A204.1 (cell line): ENCODE measurements at regions not wholly inside any gene's neighbourhood (a gene's known extent, or its start where the extent isn't known, plus 50 kb on each side); places are given as distances from the start of the nearest gene placed in this dataset.

Experiments used
- FAIRE-seq: peaks from 2 replicates; lab custom pipeline; 2012; peaks lifted over from hg19 to GRCh38; lab: Jason Lieb, UNC

- no peak for FAIRE-seq
Measured at GRCh38 chr5:167947306-167947705, 344.1 kb upstream of the WWC1 start.

GRCh38 chr5:167948251-167948650 is 343.2 kb upstream of the WWC1 start:
- no peak for FAIRE-seq

- FAIRE-seq: no peak
Measured at GRCh38 chr5:167949435-167949834, 342.0 kb upstream of the WWC1 start.

GRCh38 chr5:167950126-167950721 is 341.2 kb upstream of the WWC1 start:
- no peak for FAIRE-seq

GRCh38 chr5:167951116-167951515 is 340.3 kb upstream of the WWC1 start:
- no peak for FAIRE-seq

GRCh38 chr5:167952278-167952995 is 339.0 kb upstream of the WWC1 start:
- FAIRE-seq: no peak

- no peak for FAIRE-seq
Measured at GRCh38 chr5:167953151-167953798, 338.2 kb upstream of the WWC1 start.

GRCh38 chr5:167961731-167962130 is 329.7 kb upstream of the WWC1 start:
- FAIRE-seq: no peak

- FAIRE-seq: no peak
Measured at GRCh38 chr5:167964529-167964928, 326.9 kb upstream of the WWC1 start.

GRCh38 chr5:167965710-167966109 is 325.7 kb upstream of the WWC1 start:
- no peak for FAIRE-seq

- no peak for FAIRE-seq
Measured at GRCh38 chr5:167966979-167967378, 324.5 kb upstream of the WWC1 start.

GRCh38 chr5:167967494-167968177 is 323.8 kb upstream of the WWC1 start:
- FAIRE-seq: no peak

GRCh38 chr5:167968837-167969236 is 322.6 kb upstream of the WWC1 start:
- FAIRE-seq: no peak

- no peak for FAIRE-seq
Measured at GRCh38 chr5:167969998-167970397, 321.4 kb upstream of the WWC1 start.

- FAIRE-seq: no peak
Measured at GRCh38 chr5:167971706-167972105, 319.7 kb upstream of the WWC1 start.

GRCh38 chr5:167973126-167973525 is 318.3 kb upstream of the WWC1 start:
- no peak for FAIRE-seq

GRCh38 chr5:167984951-167985350 is 306.5 kb upstream of the WWC1 start:
- FAIRE-seq: no peak

GRCh38 chr5:167985373-167985772 is 306.1 kb upstream of the WWC1 start:
- no peak for FAIRE-seq

- FAIRE-seq: no peak
Measured at GRCh38 chr5:167987490-167988280, 303.8 kb upstream of the WWC1 start.

GRCh38 chr5:167992868-167993267 is 298.6 kb upstream of the WWC1 start:
- no peak for FAIRE-seq

- FAIRE-seq: no peak
Measured at GRCh38 chr5:167993771-167994170, 297.7 kb upstream of the WWC1 start.

- no peak for FAIRE-seq
Measured at GRCh38 chr5:167995844-167996425, 295.5 kb upstream of the WWC1 start.
